CD14-positive monocyte (primary cell): ENCODE measurements at regions not wholly inside any gene's neighbourhood (a gene's known extent, or its start where the extent isn't known, plus 50 kb on each side); places are given as distances from the start of the nearest gene placed in this dataset.

ENCODE experiments used
- DNase-seq, 3 donors: peaks; one replicate each; pipeline ENCODE4 v3.0.0-alpha.2; 2011 to 2022
- H2AFZ ChIP-seq: 2 replicates; pipeline ENCODE4 v1.6.0; 2012; ENCODE audit warnings: mild to moderate bottlenecking, low read depth, low read length, inconsistent platforms; ENCODE audit not compliant: insufficient read depth, poor library complexity, severe bottlenecking
- H3K27ac ChIP-seq, 2 donors: 1 replicate in 1 of 2; 2 replicates in 1 of 2; pipeline ENCODE4 v1.5.1; 2012 to 2013; ENCODE audit warnings: low read length in 2 of 2, control low read depth in 1 of 2, inconsistent platforms in 1 of 2, low read depth in 1 of 2, mild to moderate bottlenecking in 1 of 2
- H3K27me3 ChIP-seq, 2 donors: one replicate each; pipeline versions ENCODE4 v1.6.0 to v1.6.1; 2011 to 2013; ENCODE audit warnings: low read length in 2 of 2; ENCODE audit not compliant: control insufficient read depth in 2 of 2, insufficient read depth in 2 of 2
- H3K36me3 ChIP-seq, 2 donors: replicated peaks in 1 of 2; 1 replicate in 1 of 2; 2 replicates in 1 of 2; pipeline versions ENCODE4 v1.5.1 to v1.6.1; 2012 to 2013; ENCODE audit warnings: low read length in 2 of 2, control low read depth in 1 of 2, inconsistent platforms in 1 of 2, mild to moderate bottlenecking in 1 of 2; ENCODE audit not compliant: insufficient read depth in 2 of 2, control insufficient read depth in 1 of 2
- H3K4me1 ChIP-seq, 2 donors: 1 replicate in 1 of 2; 2 replicates in 1 of 2; pipeline versions ENCODE4 v1.5.1 to v1.6.1; 2012 to 2013; ENCODE audit warnings: low read length in 2 of 2, control low read depth in 1 of 2, inconsistent platforms in 1 of 2, mild to moderate bottlenecking in 1 of 2, moderate library complexity in 1 of 2; ENCODE audit not compliant: insufficient read depth in 2 of 2, control insufficient read depth in 1 of 2
- H3K4me2 ChIP-seq: replicated peaks from 2 replicates; pipeline ENCODE3; 2012; ENCODE audit warnings: low read length, moderate library complexity, mild to moderate bottlenecking; ENCODE audit not compliant: poor library complexity, severe bottlenecking; ENCODE audit errors: extremely low read depth
- H3K4me3 ChIP-seq, 3 experiments: fragments of 200-600 bp in 1 of 3; sonication (generic) in 1 of 3; replicated peaks in 1 of 3; 1 replicate in 2 of 3; 2 replicates in 1 of 3; pipeline ENCODE4 v1.5.1; 2011 to 2013; ENCODE audit warnings: low read length in 3 of 3, mild to moderate bottlenecking in 3 of 3, control low read depth in 2 of 3, low read depth in 2 of 3, inconsistent platforms in 1 of 3, moderate library complexity in 1 of 3
- H3K79me2 ChIP-seq: 2 replicates; pipeline ENCODE4 v1.6.0; 2012; ENCODE audit warnings: mild to moderate bottlenecking, control low read depth, inconsistent platforms, low read length, moderate library complexity; ENCODE audit not compliant: insufficient read depth
- H3K9ac ChIP-seq: 2 replicates; pipeline ENCODE4 v1.6.0; 2017; ENCODE audit warnings: low read length, mild to moderate bottlenecking; ENCODE audit not compliant: insufficient read depth, poor library complexity, severe bottlenecking
- H3K9me3 ChIP-seq, 2 donors: replicated peaks in 1 of 2; 1 replicate in 1 of 2; 2 replicates in 1 of 2; pipeline versions ENCODE4 v1.5.1 to v1.6.1; 2012 to 2013; ENCODE audit warnings: low read length in 2 of 2, control low read depth in 1 of 2; ENCODE audit not compliant: control insufficient read depth in 1 of 2, insufficient read depth in 1 of 2
- H4K20me1 ChIP-seq: 2 replicates; pipeline ENCODE4 v1.6.0; 2012; ENCODE audit warnings: mild to moderate bottlenecking, low read length, control low read depth, moderate library complexity; ENCODE audit not compliant: insufficient read depth
- H3K27ac Mint-ChIP-seq, 7 donors: one replicate each; pipeline ENCODE4 v1.8.0; 2020; ENCODE audit warnings: mild to moderate bottlenecking in 7 of 7, mixed read lengths in 7 of 7, moderate library complexity in 6 of 7, inconsistent platforms in 2 of 7
- H3K27me3 Mint-ChIP-seq, 3 donors: one replicate each; pipeline ENCODE4 v1.8.0; 2021 to 2022; ENCODE audit warnings: low read depth in 3 of 3, mild to moderate bottlenecking in 3 of 3, mixed read lengths in 3 of 3, moderate library complexity in 3 of 3, inconsistent platforms in 1 of 3
- H3K36me3 Mint-ChIP-seq, 2 donors: one replicate each; pipeline ENCODE4 v1.8.0; 2020; ENCODE audit warnings: mixed read lengths in 2 of 2, inconsistent platforms in 1 of 2, mild to moderate bottlenecking in 1 of 2
- H3K4me1 Mint-ChIP-seq: one replicate; pipeline ENCODE4 v1.8.0; 2020; ENCODE audit warnings: mild to moderate bottlenecking, mixed read lengths
- H3K4me3 Mint-ChIP-seq, 2 donors: one replicate each; pipeline ENCODE4 v1.8.0; 2020; ENCODE audit warnings: mild to moderate bottlenecking in 2 of 2, mixed read lengths in 2 of 2, moderate library complexity in 1 of 2
- H3K9me3 Mint-ChIP-seq, 7 donors: one replicate each; pipeline ENCODE4 v1.8.0; 2020 to 2022; ENCODE audit warnings: mixed read lengths in 7 of 7, mild to moderate bottlenecking in 6 of 7, moderate library complexity in 6 of 7, inconsistent platforms in 2 of 7
- WGBS: methylation state at CpG from one replicate; pipeline ENCODE4 v1.1.5; 2013; ENCODE audit warnings: missing lambda C conversion rate; ENCODE audit not compliant: insufficient coverage; 5-methylcytosine and 5-hydroxymethylcytosine counted together
- intact Hi-C, 2 donors: fragments of 100-400 bp; cut with micrococcal nuclease; formaldehyde crosslinking; loops; one replicate each; pipeline versions ENCODE4 v1.15.0 to v1.15.1; 2023
- TF ChIP-seq, protein P1 (sequence below): fragments of 200-600 bp; IDR thresholded peaks from one replicate; pipeline ENCODE4 v1.8.0; 2022; ENCODE audit warnings: antibody characterized with exemption, mild to moderate bottlenecking

DNA sequence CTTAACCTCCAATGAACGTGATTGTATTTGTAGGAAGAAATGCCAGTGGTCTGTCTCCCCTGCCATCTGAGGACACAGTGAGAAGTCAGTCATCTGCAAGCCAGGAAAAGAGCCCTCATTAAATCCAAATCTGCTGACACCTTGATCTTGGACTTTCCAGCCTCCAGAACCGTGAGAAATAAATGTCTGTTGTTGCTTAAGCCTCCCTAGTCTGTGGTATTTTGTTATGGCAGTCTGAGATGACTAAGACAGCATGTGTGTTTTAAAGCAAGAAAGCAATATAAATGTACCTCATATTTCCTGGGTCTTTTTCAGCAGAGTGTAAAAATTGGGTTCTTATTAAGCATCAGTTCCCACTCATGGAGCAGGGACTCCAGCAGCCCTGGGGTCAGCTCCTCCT, 177.9 kb upstream of the NLRP1 start:
- Histone ChIP-seq H3K4me3 (no peak overlapping the region), H4K20me1 (no peaks in the 10 kb centered on the region), H3K4me2 (no peak overlapping the region), H3K27me3 (no peaks in the 10 kb centered on the region), H3K9ac (no peak overlapping the region), H3K4me1 (no peaks in the 10 kb centered on the region), H2AFZ (no peak overlapping the region), H3K36me3 (no peaks in the 10 kb centered on the region), H3K27ac (no peak overlapping the region), H3K79me2 (no peaks in the 10 kb centered on the region), H3K9me3 (no peaks in the 10 kb centered on the region)
- WGBS: no CpG with 5 or more reads among the region's 2 CpGs
- H3K9me3 Mint-ChIP-seq: peaks cover 0 to 3% (median 0%) of the 10 kb centered on the region in 7 donors
- H3K27me3 Mint-ChIP-seq: peaks cover 0 to 16% (median 15%) of the 10 kb centered on the region in 3 donors
- no peak for DNase-seq
- no peak overlapping the region for H3K27ac Mint-ChIP-seq
- no peaks in the 10 kb centered on the region for H3K4me1 Mint-ChIP-seq
- H3K4me3 Mint-ChIP-seq: no peak overlapping the region
- H3K36me3 Mint-ChIP-seq: no peaks in the 10 kb centered on the region
- intact Hi-C loops: no loop called here
- TF ChIP-seq, protein P1, sequence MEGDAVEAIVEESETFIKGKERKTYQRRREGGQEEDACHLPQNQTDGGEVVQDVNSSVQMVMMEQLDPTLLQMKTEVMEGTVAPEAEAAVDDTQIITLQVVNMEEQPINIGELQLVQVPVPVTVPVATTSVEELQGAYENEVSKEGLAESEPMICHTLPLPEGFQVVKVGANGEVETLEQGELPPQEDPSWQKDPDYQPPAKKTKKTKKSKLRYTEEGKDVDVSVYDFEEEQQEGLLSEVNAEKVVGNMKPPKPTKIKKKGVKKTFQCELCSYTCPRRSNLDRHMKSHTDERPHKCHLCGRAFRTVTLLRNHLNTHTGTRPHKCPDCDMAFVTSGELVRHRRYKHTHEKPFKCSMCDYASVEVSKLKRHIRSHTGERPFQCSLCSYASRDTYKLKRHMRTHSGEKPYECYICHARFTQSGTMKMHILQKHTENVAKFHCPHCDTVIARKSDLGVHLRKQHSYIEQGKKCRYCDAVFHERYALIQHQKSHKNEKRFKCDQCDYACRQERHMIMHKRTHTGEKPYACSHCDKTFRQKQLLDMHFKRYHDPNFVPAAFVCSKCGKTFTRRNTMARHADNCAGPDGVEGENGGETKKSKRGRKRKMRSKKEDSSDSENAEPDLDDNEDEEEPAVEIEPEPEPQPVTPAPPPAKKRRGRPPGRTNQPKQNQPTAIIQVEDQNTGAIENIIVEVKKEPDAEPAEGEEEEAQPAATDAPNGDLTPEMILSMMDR: no peak

DNA sequence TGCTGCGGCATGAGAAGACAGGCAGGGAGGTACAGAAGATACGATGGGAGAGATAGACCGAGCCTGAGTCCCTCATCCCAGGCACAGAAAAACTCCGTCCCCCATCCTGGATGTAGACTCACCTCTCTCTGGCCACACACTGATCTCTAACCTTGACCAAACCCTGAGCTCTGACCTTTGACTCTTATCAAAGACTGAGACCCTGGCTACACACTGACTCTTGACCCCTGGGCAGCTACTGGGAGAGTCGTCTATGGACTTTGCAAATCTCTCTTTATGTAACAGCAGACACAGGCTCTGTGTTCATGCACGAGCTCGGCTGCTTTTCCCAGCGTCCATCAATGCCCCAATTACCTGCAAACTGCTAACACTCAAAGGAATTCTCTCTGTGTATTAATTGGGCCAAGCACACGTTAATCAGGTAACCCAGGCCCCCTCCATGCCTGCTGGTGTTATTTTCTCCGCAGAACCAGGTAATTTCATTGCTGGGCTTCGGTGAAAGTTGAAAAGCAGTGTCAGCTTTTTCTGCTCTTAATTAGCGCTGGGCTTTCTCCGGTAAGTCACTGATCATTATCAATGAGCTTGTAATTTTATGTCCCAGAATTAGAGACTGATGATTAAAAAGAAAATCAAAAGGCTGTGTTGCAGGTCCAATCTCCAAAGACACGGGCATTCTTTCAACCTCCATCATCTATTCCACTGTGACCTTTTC, 179.4 kb upstream of the NLRP1 start:
- no peaks in the 10 kb centered on the region for H3K27me3 ChIP-seq
- no peaks in the 10 kb centered on the region for H3K4me1 Mint-ChIP-seq
- H3K79me2 ChIP-seq: no peaks in the 10 kb centered on the region
- no peak overlapping the region for H3K4me3 ChIP-seq
- no peak overlapping the region for H3K27ac Mint-ChIP-seq
- H3K9ac ChIP-seq: no peak overlapping the region
- no peak overlapping the region for H2AFZ ChIP-seq
- intact Hi-C loops: no loop called here
- H3K27me3 Mint-ChIP-seq: peaks cover 4 to 19% (median 13%) of the 10 kb centered on the region in 3 donors
- H3K9me3 ChIP-seq: no peaks in the 10 kb centered on the region
- H3K27ac ChIP-seq: no peak overlapping the region
- no peaks in the 10 kb centered on the region for H3K4me1 ChIP-seq
- 83% methylated on average over 13 of the region's 14 CpGs for WGBS
- H3K36me3 Mint-ChIP-seq: no peaks in the 10 kb centered on the region
- no peaks in the 10 kb centered on the region for H3K36me3 ChIP-seq
- H3K4me2 ChIP-seq: no peak overlapping the region
- no peak for DNase-seq
- TF ChIP-seq, protein P1: no peak
- H3K4me3 Mint-ChIP-seq: no peak overlapping the region
- peaks cover 0 to 2% (median 0%) of the 10 kb centered on the region in 7 donors for H3K9me3 Mint-ChIP-seq
- H4K20me1 ChIP-seq: no peaks in the 10 kb centered on the region
